ENCODE measurements at regions not wholly inside any gene's neighbourhood (a gene's known extent, or its start where the extent isn't known, plus 50 kb on each side); places are given as distances from the start of the nearest gene placed in this dataset.

- TF ChIP-seq FOXP2 (optimal IDR thresholded peaks at IDR 0.05; ENCODE audit: borderline replicate concordance, extremely low read depth, extremely low read length, insufficient read depth) (no peak), TAF1 (IDR thresholded peaks at IDR 0.05; ENCODE audit: borderline replicate concordance, insufficient read depth, low read length) (no peak), POLR2AphosphoS5 (IDR thresholded peaks at IDR 0.05; ENCODE audit: low read depth, low read length) (no peak), SIN3A (IDR thresholded peaks at IDR 0.05; ENCODE audit: borderline replicate concordance, insufficient read depth, low read length) (no peak)
- TF ChIP-seq, protein P1, sequence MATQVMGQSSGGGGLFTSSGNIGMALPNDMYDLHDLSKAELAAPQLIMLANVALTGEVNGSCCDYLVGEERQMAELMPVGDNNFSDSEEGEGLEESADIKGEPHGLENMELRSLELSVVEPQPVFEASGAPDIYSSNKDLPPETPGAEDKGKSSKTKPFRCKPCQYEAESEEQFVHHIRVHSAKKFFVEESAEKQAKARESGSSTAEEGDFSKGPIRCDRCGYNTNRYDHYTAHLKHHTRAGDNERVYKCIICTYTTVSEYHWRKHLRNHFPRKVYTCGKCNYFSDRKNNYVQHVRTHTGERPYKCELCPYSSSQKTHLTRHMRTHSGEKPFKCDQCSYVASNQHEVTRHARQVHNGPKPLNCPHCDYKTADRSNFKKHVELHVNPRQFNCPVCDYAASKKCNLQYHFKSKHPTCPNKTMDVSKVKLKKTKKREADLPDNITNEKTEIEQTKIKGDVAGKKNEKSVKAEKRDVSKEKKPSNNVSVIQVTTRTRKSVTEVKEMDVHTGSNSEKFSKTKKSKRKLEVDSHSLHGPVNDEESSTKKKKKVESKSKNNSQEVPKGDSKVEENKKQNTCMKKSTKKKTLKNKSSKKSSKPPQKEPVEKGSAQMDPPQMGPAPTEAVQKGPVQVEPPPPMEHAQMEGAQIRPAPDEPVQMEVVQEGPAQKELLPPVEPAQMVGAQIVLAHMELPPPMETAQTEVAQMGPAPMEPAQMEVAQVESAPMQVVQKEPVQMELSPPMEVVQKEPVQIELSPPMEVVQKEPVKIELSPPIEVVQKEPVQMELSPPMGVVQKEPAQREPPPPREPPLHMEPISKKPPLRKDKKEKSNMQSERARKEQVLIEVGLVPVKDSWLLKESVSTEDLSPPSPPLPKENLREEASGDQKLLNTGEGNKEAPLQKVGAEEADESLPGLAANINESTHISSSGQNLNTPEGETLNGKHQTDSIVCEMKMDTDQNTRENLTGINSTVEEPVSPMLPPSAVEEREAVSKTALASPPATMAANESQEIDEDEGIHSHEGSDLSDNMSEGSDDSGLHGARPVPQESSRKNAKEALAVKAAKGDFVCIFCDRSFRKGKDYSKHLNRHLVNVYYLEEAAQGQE (IDR thresholded peaks at IDR 0.05; ENCODE audit: insufficient read depth in 1 of 2, low read depth in 2 of 2, low read length in 2 of 2) = no peak
Measured at GRCh38 chr11:15430381-15430780, 315.7 kb downstream of the INSC start.

GRCh38 chr11:15434529-15434928 lies 319.8 kb downstream of the INSC start:
- TF ChIP-seq, protein P1 (IDR thresholded peaks at IDR 0.05; ENCODE audit: insufficient read depth in 1 of 2, low read depth in 2 of 2, low read length in 2 of 2) = no peak
- no peak for TF ChIP-seq SIN3A (IDR thresholded peaks at IDR 0.05; ENCODE audit: borderline replicate concordance, insufficient read depth, low read length)
- TF ChIP-seq TAF1 (IDR thresholded peaks at IDR 0.05; ENCODE audit: borderline replicate concordance, insufficient read depth, low read length) = no peak
- TF ChIP-seq POLR2AphosphoS5 (IDR thresholded peaks at IDR 0.05; ENCODE audit: low read depth, low read length) = no peak

GRCh38 chr11:15446315-15446714 lies 331.6 kb downstream of the INSC start:
- TF ChIP-seq TAF1 (IDR thresholded peaks at IDR 0.05; ENCODE audit: borderline replicate concordance, insufficient read depth, low read length) (no peak), POLR2AphosphoS5 (IDR thresholded peaks at IDR 0.05; ENCODE audit: low read depth, low read length) (no peak), SIN3A (IDR thresholded peaks at IDR 0.05; ENCODE audit: borderline replicate concordance, insufficient read depth, low read length) (no peak), FOXP2 (optimal IDR thresholded peaks at IDR 0.05; ENCODE audit: borderline replicate concordance, extremely low read depth, extremely low read length, insufficient read depth) (no peak)
- TF ChIP-seq, protein P1 (IDR thresholded peaks at IDR 0.05; ENCODE audit: insufficient read depth in 1 of 2, low read depth in 2 of 2, low read length in 2 of 2) = no peak

DNA sequence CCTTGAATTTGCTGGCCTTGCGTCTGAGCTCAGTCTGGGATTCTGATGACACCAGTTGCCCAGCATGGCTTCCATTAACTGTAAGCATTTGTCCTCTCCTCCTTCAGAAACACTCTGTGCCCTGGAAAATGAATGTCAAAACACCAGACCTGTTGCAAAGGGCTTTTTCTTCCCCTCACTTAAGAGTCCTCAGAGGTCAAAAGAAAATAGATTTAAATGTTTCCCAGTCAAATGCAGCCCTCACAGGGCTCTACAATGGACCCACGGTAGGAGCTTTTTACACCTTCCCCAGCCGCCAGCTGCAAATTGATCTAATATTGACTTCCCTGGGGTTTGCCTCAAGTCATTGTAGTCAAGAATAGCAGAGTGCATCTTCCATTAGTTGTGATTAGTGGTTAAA lies 332.2 kb downstream of the INSC start:
- TF ChIP-seq, protein P1 (IDR thresholded peaks at IDR 0.05; ENCODE audit: insufficient read depth in 1 of 2, low read depth in 2 of 2, low read length in 2 of 2) = no peak
- no peak for TF ChIP-seq SIN3A (IDR thresholded peaks at IDR 0.05; ENCODE audit: borderline replicate concordance, insufficient read depth, low read length)
- TF ChIP-seq POLR2AphosphoS5 (IDR thresholded peaks at IDR 0.05; ENCODE audit: low read depth, low read length) = no peak
- no peak for TF ChIP-seq TAF1 (IDR thresholded peaks at IDR 0.05; ENCODE audit: borderline replicate concordance, insufficient read depth, low read length)
- no peak for TF ChIP-seq FOXP2 (optimal IDR thresholded peaks at IDR 0.05; ENCODE audit: borderline replicate concordance, extremely low read depth, extremely low read length, insufficient read depth)

- TF ChIP-seq, protein P1 (IDR thresholded peaks at IDR 0.05; ENCODE audit: insufficient read depth in 1 of 2, low read depth in 2 of 2, low read length in 2 of 2) = no peak
- TF ChIP-seq SIN3A (IDR thresholded peaks at IDR 0.05; ENCODE audit: borderline replicate concordance, insufficient read depth, low read length) (no peak), TAF1 (IDR thresholded peaks at IDR 0.05; ENCODE audit: borderline replicate concordance, insufficient read depth, low read length) (no peak), FOXP2 (optimal IDR thresholded peaks at IDR 0.05; ENCODE audit: borderline replicate concordance, extremely low read depth, extremely low read length, insufficient read depth) (no peak), POLR2AphosphoS5 (IDR thresholded peaks at IDR 0.05; ENCODE audit: low read depth, low read length) (no peak)
Measured at GRCh38 chr11:15451713-15452112, 337.0 kb downstream of the INSC start.
